Esophagus squamous epithelium (tissue), 5 donors: ENCODE measurements at regions not wholly inside any gene's neighbourhood (a gene's known extent, or its start where the extent isn't known, plus 50 kb on each side); places are given as distances from the start of the nearest gene placed in this dataset.

Source experiments
- DNase-seq: peaks from one replicate; lab custom pipeline; 2025; lab: John Stamatoyannopoulos, UW
- H3K27ac ChIP-seq, 4 donors: fragments of 200-600 bp; sonication (generic); one replicate each; pipeline ENCODE4 v1.5.1; 2016 to 2019; ENCODE audit warnings: mild to moderate bottlenecking in 1 of 4
- H3K27me3 ChIP-seq, 4 donors: fragments of 200-600 bp; sonication (generic); 1 replicate in 3 of 4; 2 replicates in 1 of 4; pipeline versions ENCODE4 v1.5.1 to v1.6.0; 2017 to 2021; ENCODE audit warnings: antibody characterized with exemption in 1 of 4
- H3K36me3 ChIP-seq, 3 donors: fragments of 200-600 bp; sonication (generic); one replicate each; pipeline ENCODE4 v1.5.1; 2016 to 2019
- H3K4me1 ChIP-seq, 3 donors: fragments of 200-600 bp; sonication (generic); one replicate each; pipeline ENCODE4 v1.5.1; 2017 to 2019
- H3K4me3 ChIP-seq, 4 donors: fragments of 200-600 bp; sonication (generic); 1 replicate in 3 of 4; 2 replicates in 1 of 4; pipeline ENCODE4 v1.5.1; 2016 to 2019; ENCODE audit warnings: mild to moderate bottlenecking in 2 of 4, moderate library complexity in 1 of 4
- H3K9me3 ChIP-seq, 3 donors: fragments of 200-600 bp; sonication (generic); one replicate each; pipeline ENCODE4 v1.5.1; 2016 to 2019
- POLR2A ChIP-seq, 4 donors: fragments of 450-650 bp; IDR thresholded peaks; one replicate each; pipeline ENCODE4 v1.6.1; 2017; ENCODE audit warnings: antibody characterized with exemption in 4 of 4, mild to moderate bottlenecking in 4 of 4, moderate library complexity in 3 of 4
- WGBS, 2 donors: methylation state at CpG; one replicate each; pipeline ENCODE4 v1.1.5; 2018; 5-methylcytosine and 5-hydroxymethylcytosine counted together
- intact Hi-C: fragments of 100-400 bp; cut with DNase I; formaldehyde crosslinking; loops from one replicate; pipeline ENCODE4 v1.15.0; 2022
- TF ChIP-seq, protein P1 (sequence below), 6 experiments: fragments of 450-650 bp in 4 of 6; fragments of 200-600 bp in 2 of 6; sonication (generic) in 2 of 6; IDR thresholded peaks; one replicate each; pipeline ENCODE4 v1.5.1; 2016 to 2019; ENCODE audit warnings: antibody characterized with exemption in 6 of 6, mild to moderate bottlenecking in 4 of 6, moderate library complexity in 4 of 6
- donor health status: DM: yes; HTN: yes; CAD: no.

DNA sequence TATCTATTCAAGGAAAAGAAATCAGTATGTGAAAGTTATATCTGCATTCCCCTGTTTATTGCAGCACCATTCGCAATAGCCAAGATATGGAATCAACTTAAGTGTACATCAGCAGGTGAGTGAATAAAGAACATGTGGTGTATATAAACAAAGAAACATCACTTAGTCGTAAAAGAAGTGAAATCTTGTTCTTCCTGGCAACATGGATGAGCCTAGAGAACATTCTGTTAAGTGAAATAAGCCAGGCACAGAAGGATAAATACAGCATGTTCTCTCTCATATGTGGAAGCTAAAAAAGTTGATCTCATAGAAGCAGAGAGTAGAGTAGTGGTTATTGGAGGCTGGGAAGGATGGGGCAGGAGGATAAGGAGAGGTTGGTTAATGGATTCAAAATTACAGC, 287.9 kb upstream of the FERMT1 start:
- Histone ChIP-seq H3K27me3 (no peaks in the 10 kb centered on the region), H3K4me1 (no peaks in the 10 kb centered on the region), H3K36me3 (no peaks in the 10 kb centered on the region), H3K27ac (no peak overlapping the region), H3K9me3 (no peaks in the 10 kb centered on the region), H3K4me3 (no peak overlapping the region)
- no peak for TF ChIP-seq POLR2A (IDR thresholded peaks at IDR 0.05)
- TF ChIP-seq, protein P1, sequence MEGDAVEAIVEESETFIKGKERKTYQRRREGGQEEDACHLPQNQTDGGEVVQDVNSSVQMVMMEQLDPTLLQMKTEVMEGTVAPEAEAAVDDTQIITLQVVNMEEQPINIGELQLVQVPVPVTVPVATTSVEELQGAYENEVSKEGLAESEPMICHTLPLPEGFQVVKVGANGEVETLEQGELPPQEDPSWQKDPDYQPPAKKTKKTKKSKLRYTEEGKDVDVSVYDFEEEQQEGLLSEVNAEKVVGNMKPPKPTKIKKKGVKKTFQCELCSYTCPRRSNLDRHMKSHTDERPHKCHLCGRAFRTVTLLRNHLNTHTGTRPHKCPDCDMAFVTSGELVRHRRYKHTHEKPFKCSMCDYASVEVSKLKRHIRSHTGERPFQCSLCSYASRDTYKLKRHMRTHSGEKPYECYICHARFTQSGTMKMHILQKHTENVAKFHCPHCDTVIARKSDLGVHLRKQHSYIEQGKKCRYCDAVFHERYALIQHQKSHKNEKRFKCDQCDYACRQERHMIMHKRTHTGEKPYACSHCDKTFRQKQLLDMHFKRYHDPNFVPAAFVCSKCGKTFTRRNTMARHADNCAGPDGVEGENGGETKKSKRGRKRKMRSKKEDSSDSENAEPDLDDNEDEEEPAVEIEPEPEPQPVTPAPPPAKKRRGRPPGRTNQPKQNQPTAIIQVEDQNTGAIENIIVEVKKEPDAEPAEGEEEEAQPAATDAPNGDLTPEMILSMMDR (IDR thresholded peaks at IDR 0.05): no peak
- 55 to 63% methylated on average over 2 of the region's 2 CpGs for WGBS, 2 donors
- intact Hi-C loops: no loop called here
- no peak for DNase-seq

DNA sequence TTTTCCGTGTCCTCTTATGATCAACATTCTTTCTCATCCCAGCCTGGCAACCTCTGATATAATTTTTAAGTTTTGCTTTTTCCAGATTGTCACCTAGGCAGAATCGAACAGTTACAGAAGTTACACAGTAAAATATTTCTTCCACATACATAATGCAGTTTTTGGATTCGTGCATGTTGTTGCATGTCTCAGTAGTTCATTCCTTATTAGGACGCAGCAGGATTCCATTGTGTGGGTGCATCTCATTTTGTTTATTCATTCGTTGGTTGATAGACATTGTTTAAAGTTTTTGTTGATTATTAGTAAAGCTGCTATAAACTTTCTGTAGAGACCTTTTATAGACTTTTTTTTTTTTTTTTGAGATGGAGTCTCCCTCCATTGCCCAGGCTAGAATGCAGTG, 284.3 kb upstream of the FERMT1 start:
- TF ChIP-seq POLR2A (IDR thresholded peaks at IDR 0.05): no peak
- TF ChIP-seq, protein P1 (IDR thresholded peaks at IDR 0.05): no peak
- H3K4me1 ChIP-seq: no peaks in the 10 kb centered on the region
- WGBS, 2 donors: 42 to 44% methylated on average over 5 of the region's 5 CpGs
- H3K36me3 ChIP-seq: no peaks in the 10 kb centered on the region
- no peak overlapping the region for H3K4me3 ChIP-seq
- DNase-seq: no peak
- no peak overlapping the region for H3K27ac ChIP-seq
- intact Hi-C loops: no loop called here
- peaks cover 0 to 5% (median 0%) of the 10 kb centered on the region in 3 donors for H3K9me3 ChIP-seq
- H3K27me3 ChIP-seq: no peaks in the 10 kb centered on the region

DNA sequence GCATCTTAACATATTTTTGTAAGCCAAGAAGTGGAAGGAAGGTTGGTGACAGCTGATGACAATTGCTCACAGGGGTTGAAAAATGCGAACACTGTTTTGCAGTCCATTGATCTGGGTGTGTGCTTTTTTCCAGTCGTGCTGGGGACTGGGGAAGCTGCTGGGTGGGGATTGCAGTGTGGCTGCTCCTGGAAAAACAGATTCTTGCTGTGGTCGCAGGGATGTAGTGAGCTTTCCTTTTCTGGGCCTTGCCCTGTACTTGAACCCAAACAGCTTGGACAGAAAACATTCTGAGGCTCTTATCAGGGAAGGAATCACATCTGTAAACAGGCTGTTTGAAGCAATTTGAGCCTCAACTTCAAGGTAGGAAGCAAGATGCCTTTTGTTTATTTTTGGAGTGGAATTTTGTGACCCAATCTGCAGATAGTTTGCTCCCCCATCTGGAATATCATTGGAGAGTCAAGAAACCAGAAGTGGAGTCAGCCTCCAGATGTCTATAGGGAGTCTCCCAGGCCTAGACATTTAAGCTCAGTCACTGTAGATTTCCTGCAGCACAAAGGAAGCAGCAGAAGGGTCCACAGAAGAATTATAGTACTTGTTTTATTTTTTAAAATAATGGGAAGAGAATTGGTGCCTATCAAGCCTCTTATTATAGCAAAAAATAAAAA, 279.2 kb upstream of the FERMT1 start:
- no peaks in the 10 kb centered on the region for H3K36me3 ChIP-seq
- no peaks in the 10 kb centered on the region for H3K27me3 ChIP-seq
- H3K9me3 ChIP-seq: peaks cover 0 to 5% (median 0%) of the 10 kb centered on the region in 3 donors
- H3K4me1 ChIP-seq: no peaks in the 10 kb centered on the region
- TF ChIP-seq, protein P1 (IDR thresholded peaks at IDR 0.05): no peak
- no peak for TF ChIP-seq POLR2A (IDR thresholded peaks at IDR 0.05)
- no peak overlapping the region for H3K4me3 ChIP-seq
- intact Hi-C loops: no loop called here
- H3K27ac ChIP-seq: no peak overlapping the region
- WGBS, 2 donors: 16 to 30% methylated on average over 3 of the region's 3 CpGs
- DNase-seq: no peak

DNA sequence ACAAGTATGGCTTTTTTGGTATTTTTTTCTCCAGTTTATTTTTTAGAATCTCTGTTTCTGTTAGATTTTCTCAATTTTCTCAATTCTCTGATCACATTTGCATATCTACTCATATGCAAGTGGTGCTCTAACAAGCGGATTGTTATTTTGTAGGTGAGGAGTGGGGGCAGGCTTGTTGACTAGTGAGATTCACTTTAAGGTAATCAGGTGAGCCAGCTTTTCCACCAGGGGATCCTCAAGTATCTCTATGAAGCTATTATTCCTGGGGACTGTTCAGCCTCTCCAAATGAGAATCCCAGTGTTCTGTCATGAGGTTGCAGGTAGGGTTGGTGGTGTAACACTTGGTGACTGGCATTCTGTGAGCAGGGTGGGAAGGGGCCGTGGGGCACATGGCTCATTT, 274.3 kb upstream of the FERMT1 start:
- no peaks in the 10 kb centered on the region for H3K4me1 ChIP-seq
- 58 to 80% methylated on average over 2 of the region's 2 CpGs for WGBS, 2 donors
- no peak for DNase-seq
- intact Hi-C loops: no loop called here
- no peak overlapping the region for H3K4me3 ChIP-seq
- TF ChIP-seq POLR2A (IDR thresholded peaks at IDR 0.05): no peak
- TF ChIP-seq, protein P1 (IDR thresholded peaks at IDR 0.05): no peak
- H3K36me3 ChIP-seq: no peaks in the 10 kb centered on the region
- H3K9me3 ChIP-seq: no peaks in the 10 kb centered on the region
- H3K27ac ChIP-seq: no peak overlapping the region
- no peaks in the 10 kb centered on the region for H3K27me3 ChIP-seq

DNA sequence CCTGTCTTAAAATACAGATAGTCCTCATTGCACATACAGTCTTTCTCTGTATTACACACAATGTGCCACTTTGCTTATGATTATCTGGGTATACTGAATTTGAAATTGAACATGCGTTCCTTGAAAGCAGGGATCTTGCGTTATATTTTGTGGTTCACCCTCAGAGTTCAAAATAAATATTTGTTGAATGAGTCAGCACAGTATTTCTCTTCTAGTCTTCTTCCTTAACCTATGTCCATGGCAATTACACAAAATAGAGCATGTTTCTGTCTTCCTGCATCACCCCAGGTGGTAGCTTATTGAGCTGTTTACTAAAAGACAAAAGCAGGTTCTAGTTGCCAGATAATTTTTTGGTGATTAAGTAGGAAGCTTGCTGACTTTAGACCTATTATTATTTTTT, 272.9 kb upstream of the FERMT1 start:
- Histone ChIP-seq H3K9me3 (no peaks in the 10 kb centered on the region), H3K4me3 (no peak overlapping the region), H3K36me3 (no peaks in the 10 kb centered on the region), H3K27ac (no peak overlapping the region), H3K4me1 (no peaks in the 10 kb centered on the region), H3K27me3 (no peaks in the 10 kb centered on the region)
- no peak for DNase-seq
- 0% methylated on average over 2 of the region's 2 CpGs for WGBS, 2 donors
- TF ChIP-seq POLR2A (IDR thresholded peaks at IDR 0.05): no peak
- TF ChIP-seq, protein P1 (IDR thresholded peaks at IDR 0.05): no peak
- intact Hi-C loops: no loop called here
